Kidney (tissue), 13 donors: ENCODE measurements at regions not wholly inside any gene's neighbourhood (a gene's known extent, or its start where the extent isn't known, plus 50 kb on each side); places are given as distances from the start of the nearest gene placed in this dataset.

Experiments used
- DNase-seq, 5 donors: peaks; one replicate each; pipeline ENCODE4 v3.0.0-alpha.2; 2013 to 2020
- FAIRE-seq: peaks from 2 replicates; lab custom pipeline; 2012; peaks lifted over from hg19 to GRCh38; lab: Jason Lieb, UNC
- H3K27ac ChIP-seq, 2 donors: one replicate each; pipeline ENCODE4 v1.7.0; 2013; ENCODE audit warnings: low read depth in 2 of 2, low read length in 2 of 2, inconsistent platforms in 1 of 2
- H3K27me3 ChIP-seq: one replicate; pipeline ENCODE4 v1.7.1; 2013; ENCODE audit warnings: low read length, inconsistent platforms; ENCODE audit not compliant: control insufficient read depth, insufficient read depth
- H3K36me3 ChIP-seq, 3 donors: one replicate each; pipeline versions ENCODE4 v1.7.0 to v1.7.1; 2013; ENCODE audit warnings: low read length in 3 of 3, control low read depth in 1 of 3, inconsistent platforms in 1 of 3; ENCODE audit not compliant: insufficient read depth in 3 of 3, control insufficient read depth in 2 of 3
- H3K4me1 ChIP-seq, 3 donors: one replicate each; pipeline versions ENCODE4 v1.7.0 to v1.7.1; 2013; ENCODE audit warnings: low read length in 3 of 3, inconsistent platforms in 1 of 3, low read depth in 1 of 3; ENCODE audit not compliant: control insufficient read depth in 2 of 3, insufficient read depth in 2 of 3
- H3K4me3 ChIP-seq, 3 donors: one replicate each; pipeline versions ENCODE4 v1.7.0 to v1.8.1; 2013; ENCODE audit warnings: low read length in 3 of 3, control low read depth in 1 of 3, inconsistent platforms in 1 of 3
- H3K9ac ChIP-seq, 3 donors: one replicate each; pipeline versions ENCODE4 v1.7.0 to v1.7.1; 2013; ENCODE audit warnings: low read length in 3 of 3, control low read depth in 1 of 3, inconsistent platforms in 1 of 3
- H3K9me3 ChIP-seq, 3 donors: one replicate each; pipeline versions ENCODE4 v1.7.0 to v1.7.1; 2013; ENCODE audit warnings: low read length in 3 of 3, control low read depth in 1 of 3, inconsistent platforms in 1 of 3; ENCODE audit not compliant: control insufficient read depth in 2 of 3, insufficient read depth in 1 of 3
- intact Hi-C: fragments of 100-400 bp; cut with DNase I; formaldehyde crosslinking; loops from one replicate; pipeline ENCODE4 v1.11.1; 2022
- TF ChIP-seq, protein P1 (sequence below): IDR thresholded peaks from 3 replicates; pipeline ENCODE4 v1.5.1; 2012; ENCODE audit warnings: mild to moderate bottlenecking, moderate library complexity, borderline replicate concordance; ENCODE audit not compliant: insufficient read depth; ENCODE audit errors: extremely low read depth
- donor health status: control.
- donor health status: control.
- donor health status: control.
- donor health status: control.
- donor health status: control.
- donor health status: DM: yes; HTN: yes; CAD: no.
- donor health status: Normal renal cell carcinoma (clear cell type).

DNA sequence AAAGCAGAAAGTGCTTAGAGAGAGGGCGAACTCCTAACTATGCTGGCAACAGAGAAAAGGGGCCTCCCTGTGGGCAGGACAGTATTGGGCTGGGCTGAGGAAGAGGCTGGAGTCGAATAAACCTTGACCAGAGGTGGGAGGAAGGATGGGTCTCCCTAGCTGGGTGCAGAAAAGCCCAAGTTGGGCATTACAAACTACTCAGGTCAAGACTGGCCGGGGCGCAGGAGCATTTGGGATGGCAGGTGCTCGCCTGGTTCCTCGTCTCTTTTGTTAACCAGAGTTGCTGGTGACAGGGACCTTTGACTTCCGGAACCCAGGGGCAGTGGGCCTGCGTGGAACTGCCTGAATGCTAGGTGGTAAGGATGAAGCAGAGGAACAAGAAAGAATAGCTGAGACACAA lies 80.3 kb upstream of the SHISAL1 start:
- peak in 3 of 5 donors; percentile 4 to 46 (median 31) for DNase-seq
- FAIRE-seq, result no peak

DNA sequence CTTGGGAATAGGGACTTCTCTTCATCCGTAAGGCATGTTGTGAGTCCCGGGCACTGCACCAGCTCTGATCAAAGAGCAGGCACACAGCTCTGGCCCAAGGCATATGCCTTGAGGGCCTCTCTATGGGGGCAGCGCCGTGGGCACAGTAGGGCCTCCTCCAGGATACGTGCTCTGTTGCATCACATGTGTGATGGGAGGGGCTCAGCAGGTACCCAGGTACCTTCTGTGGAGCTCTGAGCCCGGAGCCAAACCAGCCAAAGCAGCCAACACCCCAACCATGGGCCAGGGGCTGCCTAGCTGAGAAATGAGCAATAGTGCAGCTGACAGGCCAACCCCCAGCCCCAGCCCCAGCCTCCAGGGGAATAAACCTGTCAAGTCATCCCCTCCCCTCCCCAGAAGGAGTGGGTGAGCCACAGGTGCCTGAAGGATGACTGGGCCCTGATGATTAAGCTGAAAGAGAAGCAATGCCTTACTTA lies 79.7 kb upstream of the SHISAL1 start:
- Histone ChIP-seq H3K9ac (no peak overlapping the region), H3K27ac (no peak overlapping the region), H3K4me3 (no peak overlapping the region), H3K4me1 (no peaks in the 10 kb centered on the region), H3K36me3 (no peaks in the 10 kb centered on the region), H3K9me3 (no peaks in the 10 kb centered on the region), H3K27me3 (no peaks in the 10 kb centered on the region)
- TF ChIP-seq, protein P1, sequence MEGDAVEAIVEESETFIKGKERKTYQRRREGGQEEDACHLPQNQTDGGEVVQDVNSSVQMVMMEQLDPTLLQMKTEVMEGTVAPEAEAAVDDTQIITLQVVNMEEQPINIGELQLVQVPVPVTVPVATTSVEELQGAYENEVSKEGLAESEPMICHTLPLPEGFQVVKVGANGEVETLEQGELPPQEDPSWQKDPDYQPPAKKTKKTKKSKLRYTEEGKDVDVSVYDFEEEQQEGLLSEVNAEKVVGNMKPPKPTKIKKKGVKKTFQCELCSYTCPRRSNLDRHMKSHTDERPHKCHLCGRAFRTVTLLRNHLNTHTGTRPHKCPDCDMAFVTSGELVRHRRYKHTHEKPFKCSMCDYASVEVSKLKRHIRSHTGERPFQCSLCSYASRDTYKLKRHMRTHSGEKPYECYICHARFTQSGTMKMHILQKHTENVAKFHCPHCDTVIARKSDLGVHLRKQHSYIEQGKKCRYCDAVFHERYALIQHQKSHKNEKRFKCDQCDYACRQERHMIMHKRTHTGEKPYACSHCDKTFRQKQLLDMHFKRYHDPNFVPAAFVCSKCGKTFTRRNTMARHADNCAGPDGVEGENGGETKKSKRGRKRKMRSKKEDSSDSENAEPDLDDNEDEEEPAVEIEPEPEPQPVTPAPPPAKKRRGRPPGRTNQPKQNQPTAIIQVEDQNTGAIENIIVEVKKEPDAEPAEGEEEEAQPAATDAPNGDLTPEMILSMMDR, result no peak
- FAIRE-seq (no peak), DNase-seq (peak in 3 of 5 donors; percentile 6 to 46 (median 45))
- intact Hi-C loops, result no loop called here

More for the DNA sequence above, 80.3 kb upstream of the SHISAL1 start:
- intact Hi-C loops, result no loop called here
- H3K4me3 ChIP-seq, result no peak overlapping the region
- TF ChIP-seq, protein P1, result no peak
- H3K36me3 ChIP-seq, result no peaks in the 10 kb centered on the region
- no peaks in the 10 kb centered on the region for H3K9me3 ChIP-seq
- no peak overlapping the region for H3K27ac ChIP-seq
- H3K9ac ChIP-seq, result no peak overlapping the region
- no peaks in the 10 kb centered on the region for H3K4me1 ChIP-seq
- H3K27me3 ChIP-seq, result no peaks in the 10 kb centered on the region

DNA sequence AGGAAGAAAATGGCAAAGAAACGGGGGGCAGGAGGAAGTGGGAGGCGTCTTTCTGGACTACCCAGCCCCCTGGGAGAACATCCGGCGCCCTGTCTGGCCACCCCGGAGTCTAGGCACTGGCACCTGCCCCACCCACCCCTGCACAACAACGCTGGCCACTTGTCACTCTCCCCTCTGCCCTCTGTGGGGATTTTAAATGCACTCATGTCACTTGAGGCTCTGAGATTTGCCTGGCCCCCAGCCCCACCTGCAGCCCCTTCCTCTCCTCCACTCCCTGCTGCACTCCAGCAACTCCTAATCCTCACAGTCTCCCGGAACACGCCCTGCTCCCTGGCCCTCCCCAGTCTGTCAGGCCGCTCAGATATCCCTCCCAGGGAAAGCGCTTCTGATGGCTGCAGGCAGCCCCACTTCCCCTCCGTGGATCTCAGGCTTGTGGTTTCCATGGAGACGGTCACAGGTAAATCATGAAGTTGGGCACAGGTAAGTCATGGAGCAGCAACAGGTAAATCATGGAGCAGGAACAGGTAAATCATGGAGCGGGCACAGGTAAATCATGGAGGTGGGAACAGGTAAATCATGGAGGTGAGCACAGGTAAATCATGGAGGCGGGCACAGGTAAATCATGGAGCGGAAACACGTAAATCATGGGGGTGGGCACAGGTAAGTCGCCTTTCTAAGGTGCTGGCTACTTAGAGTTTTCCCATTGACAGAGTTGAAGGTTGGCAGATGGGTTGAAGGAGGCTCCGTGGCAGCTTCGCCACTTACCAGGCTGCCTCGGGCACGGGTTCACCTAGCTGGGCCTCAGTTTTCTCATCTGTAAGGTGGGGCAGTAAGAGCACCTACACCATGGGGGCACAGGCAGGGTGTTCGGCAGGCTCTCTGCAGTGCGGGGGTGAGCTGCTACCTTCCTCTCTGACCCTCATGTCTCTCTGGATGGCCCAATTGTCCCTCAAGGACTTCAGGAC lies 79.0 kb upstream of the SHISAL1 start:
- Histone ChIP-seq H3K9ac (no peak overlapping the region), H3K9me3 (no peaks in the 10 kb centered on the region), H3K4me3 (no peak overlapping the region), H3K36me3 (no peaks in the 10 kb centered on the region), H3K4me1 (no peaks in the 10 kb centered on the region), H3K27me3 (no peaks in the 10 kb centered on the region), H3K27ac (no peak overlapping the region)
- intact Hi-C loops, result no loop called here
- TF ChIP-seq, protein P1, result no peak
- peak; percentile 54 to 76 (median 70) for DNase-seq
- no peak for FAIRE-seq
